Smooth muscle cell of the brain vasculature (primary cell): ENCODE measurements at regions not wholly inside any gene's neighbourhood (a gene's known extent, or its start where the extent isn't known, plus 50 kb on each side); places are given as distances from the start of the nearest gene placed in this dataset.
"Not testable (repeated sequence)": the region's sequence is repeated elsewhere in the genome, so short reads cannot be mapped to it uniquely, and the experiment has no call there.

Experiments
- DNase-seq: peaks from one replicate; pipeline ENCODE4 v3.0.0-alpha.2; 2012; ENCODE audit warnings: low read depth, low spot score

DNA sequence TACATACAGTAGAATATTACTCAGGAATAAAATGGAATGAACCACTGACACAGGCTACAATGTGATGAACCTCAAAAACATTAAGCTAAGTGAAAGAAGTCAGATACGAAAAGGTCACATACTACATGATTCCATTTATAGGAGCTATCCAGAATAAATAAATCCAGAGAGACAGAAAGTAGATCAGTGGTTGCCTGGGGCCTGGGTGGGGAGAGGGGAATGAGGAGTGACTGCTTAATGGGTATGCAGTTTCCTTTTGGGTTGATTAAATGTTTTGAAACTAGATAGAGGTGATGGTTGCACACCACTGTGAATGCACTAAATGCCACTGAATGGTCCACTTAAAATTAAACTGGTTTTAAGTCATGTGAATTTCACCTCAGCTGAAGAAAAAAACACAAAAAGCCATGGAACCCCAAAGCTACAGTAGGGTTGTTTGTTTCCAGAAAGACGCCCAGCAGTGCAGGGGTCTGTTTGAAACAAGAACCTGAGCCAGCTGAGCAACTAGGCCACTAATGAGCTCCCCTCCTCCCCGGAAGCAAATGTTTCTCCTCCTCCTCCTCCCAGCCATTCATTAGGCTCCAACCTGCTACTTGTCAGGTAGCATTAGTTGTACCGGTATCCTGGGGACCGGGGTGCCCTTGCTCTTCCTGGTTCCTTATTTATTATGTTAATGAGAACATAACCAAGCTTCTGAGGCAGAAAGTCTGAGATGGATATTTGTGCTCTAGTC is 168.4 kb downstream of the EVX1 start:
- no peak for DNase-seq

GRCh38 chr7:27412164-27412563 is 169.6 kb downstream of the EVX1 start:
- no peak for DNase-seq

GRCh38 chr7:27418541-27418940 is 175.9 kb downstream of the EVX1 start:
- no peak for DNase-seq

DNA sequence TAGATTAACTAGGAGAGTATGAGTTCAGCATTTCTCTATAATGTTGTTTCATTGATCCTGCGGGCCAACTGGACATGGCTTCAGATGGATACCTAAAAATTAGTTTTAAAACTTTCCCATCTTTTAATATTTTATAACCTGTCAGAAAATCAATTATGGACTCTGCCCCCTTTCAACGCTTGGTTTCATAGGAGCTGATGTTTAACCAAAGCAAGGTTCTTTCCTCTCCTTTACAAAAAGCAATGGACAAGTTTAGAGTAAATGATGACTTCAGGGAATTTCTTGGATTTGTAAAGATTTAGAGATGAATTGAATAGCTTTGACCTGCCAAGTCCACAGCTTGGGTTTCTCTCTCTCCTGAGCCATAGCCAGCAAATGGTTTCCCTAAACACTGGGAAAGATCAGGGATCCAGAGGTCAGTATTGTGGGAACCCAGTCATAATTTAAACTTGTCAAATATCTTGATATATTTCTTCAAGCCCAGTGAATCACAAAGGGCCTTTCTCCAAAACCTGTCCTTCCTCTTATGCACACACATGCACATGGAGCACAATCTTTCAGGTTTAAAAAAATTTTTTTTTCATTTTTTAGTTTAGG is 177.1 kb downstream of the EVX1 start:
- no peak for DNase-seq

- no peak for DNase-seq
These were observed 178.1 kb downstream of the EVX1 start for GRCh38 chr7:27420702-27421101.

GRCh38 chr7:27423290-27423689 is 180.7 kb downstream of the EVX1 start:
- no peak for DNase-seq

DNA sequence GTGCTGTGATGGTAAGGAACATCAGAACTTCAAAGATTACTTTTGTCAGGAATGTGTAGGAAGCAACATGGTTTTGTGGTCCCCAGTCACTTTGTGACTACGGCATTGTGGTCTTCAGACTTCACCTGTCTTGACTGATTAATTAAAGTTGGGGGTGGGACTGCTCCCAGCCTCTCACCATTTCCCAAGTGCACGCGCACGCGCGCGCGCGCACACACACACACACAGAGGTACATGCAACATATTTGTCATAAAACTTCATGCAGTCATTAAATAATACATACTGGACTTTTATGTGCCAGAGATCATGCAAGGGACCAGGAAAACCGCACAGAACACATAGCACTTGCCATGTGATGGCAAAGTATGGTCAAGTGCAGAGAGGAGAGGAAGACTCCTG is 181.2 kb downstream of the EVX1 start:
- DNase-seq: no peak

DNA sequence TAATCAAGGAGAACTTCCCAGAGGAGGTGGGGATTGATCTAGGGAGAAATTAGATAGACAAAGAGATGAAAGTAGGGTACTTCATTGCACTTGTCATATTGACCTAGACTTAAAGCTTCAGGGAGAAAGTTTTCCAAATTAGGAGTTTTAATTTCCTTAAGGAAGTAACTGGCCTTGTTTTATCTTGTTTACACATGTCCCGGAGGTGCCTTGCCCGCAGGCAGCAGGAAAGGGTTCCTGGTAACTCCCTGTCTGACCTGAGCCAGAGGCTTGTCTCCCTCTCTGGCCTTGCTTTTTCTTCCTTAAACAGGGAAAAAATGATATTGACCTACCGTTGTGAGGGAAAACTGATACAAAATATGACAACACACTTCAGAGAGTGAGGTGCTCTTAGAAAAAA is 181.6 kb downstream of the EVX1 start:
- DNase-seq: no peak

- DNase-seq: no peak
These were observed 182.1 kb downstream of the EVX1 start for GRCh38 chr7:27424749-27425148.

DNA sequence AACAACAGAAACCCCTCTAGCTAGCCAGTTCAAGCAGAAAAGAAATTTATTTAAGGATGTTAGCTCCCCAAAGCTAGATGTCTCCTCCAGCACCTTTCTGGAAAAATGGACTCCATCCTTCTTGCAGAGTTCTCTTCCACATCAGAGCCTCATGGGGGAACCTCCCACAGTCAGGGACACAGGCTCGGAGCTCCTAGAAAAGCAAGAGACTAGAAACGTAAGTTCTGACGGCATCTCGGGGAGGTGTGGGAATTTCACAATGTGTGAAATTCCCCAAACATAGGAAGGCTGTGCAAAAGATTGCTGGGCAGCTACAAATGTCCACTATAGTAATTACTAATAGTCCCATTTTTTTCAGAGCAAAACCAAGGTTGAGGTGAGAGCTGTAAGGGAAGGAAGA is 184.8 kb downstream of the EVX1 start:
- no peak for DNase-seq

DNA sequence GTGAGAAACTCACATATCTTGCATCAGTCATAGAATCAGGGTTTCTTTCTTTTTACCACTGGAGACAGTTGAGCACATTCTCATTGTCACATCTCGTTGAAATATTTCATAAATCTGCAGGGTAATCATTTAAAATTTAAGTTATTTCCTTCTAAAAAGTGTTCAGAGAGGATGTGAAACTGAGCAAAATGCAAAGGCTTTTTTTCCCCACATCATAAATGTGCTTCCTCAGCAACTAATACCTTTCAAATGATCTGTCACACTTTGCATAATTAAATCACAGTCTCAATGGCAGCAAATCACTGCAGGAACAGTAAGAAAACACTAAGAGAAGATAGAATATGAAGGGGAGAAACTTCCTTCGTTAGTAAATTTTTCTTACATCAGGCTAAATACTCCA is 187.5 kb downstream of the EVX1 start:
- DNase-seq: no peak

- no peak for DNase-seq
These were observed 188.9 kb downstream of the EVX1 start for GRCh38 chr7:27431465-27431864.

GRCh38 chr7:27433581-27433980 is 191.0 kb downstream of the EVX1 start:
- no peak for DNase-seq

DNA sequence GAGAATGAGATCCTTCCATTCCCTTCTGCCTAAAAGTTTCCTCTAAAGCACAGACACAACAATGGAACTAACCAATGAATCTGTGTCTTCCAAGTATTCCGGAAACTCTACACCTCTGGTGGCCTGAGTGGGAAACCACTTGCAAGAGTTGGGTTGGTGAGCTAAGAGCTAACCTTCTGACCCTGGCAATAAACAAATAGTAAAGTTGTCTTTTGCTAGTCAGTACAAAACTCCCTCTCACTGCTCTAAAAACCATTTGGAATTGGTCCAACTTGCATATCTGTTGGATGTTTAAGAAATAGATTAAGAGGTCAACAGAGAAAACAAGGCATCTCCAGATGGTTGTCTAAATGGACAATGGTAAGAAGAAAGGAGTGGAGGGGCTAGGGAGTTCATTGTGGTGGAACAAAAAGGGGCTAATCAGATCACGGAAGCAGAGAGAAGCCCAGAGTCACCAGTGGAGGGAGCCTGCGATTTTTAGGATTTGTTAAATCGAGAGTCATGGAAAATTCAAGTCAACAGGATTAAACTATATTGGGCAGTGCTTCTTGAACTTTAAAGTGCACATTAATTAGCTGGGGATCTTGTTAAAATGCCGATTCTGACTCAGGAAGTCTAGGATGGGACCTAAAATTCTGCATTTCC is 192.3 kb downstream of the EVX1 start:
- DNase-seq: no peak

GRCh38 chr7:27435461-27435860 is 192.9 kb downstream of the EVX1 start:
- no peak for DNase-seq

DNA sequence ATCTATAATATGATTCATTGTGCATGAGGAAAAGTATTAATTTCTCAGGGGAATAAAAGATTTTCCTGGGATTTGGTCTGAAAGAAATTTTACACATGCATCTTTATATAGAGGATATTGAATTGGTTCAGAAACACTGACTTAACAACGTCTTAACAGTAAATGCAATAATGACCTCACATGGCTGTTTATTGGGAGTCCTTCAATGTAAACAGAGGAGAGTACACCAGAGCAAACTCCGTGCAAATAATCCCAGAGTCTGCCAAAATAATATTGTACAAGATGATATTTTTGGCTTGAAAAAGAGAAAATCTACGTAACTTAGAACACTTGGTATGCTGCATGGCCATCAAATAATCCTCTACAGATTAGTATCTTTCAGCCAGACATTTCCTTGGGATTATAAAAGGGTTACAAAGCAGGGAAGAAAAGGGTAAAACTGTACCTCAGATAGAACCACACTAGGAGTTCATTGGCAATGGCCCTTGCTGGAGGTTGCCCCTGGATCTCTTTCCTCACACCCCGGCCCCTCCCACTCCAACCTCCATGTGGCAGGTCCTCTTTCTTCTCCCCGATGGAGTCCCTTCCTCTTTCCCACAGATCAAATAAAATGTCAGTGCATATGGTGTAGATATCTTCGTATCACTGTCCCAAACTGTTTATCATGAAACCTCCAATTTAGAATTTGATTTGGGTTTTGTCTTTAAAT is 196.4 kb downstream of the EVX1 start:
- no peak for DNase-seq

- no peak for DNase-seq
These were observed 199.9 kb downstream of the EVX1 start for GRCh38 chr7:27442455-27442854.

GRCh38 chr7:27449046-27449445 is 206.4 kb downstream of the EVX1 start:
- DNase-seq: not testable (repeated sequence)

DNA sequence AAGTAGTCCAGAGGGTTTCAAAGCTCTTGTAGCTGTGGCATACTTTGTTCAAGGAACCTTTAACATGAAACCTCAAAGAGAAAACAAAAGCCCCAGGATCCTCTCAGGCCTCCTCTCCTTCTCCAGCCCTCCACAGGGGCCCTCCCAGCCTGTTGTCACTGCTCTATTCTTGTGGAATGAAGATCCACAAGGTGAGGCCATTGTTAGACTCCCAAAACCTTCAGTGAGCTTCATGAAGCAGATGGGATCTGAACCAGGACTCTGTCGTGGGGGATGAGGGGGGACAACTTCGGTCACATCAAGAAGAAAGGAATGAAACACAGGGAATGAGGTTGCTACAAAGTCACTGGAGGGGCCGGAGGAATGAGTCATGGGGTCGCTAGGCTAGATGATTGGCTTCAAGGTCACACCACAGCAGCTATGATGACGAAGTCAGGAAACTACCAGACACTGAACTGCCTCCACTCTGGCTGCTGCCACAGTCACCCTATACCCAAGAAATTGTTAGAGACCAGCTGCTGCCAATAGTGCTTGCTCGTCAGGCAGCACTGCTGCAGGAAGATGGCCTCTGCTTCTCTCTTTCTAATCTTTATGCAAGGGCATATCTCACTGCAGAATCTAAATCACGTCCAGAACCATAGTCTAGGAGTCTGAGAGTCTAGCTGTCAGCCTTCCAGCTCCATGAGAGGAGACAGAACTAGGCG is 208.8 kb downstream of the HIBADH start:
- peak; percentile 62 for DNase-seq

- DNase-seq: not testable (repeated sequence)
These were observed 205.6 kb downstream of the HIBADH start for GRCh38 chr7:27457120-27457519.

- DNase-seq: peak; percentile 26
These were observed 204.8 kb downstream of the HIBADH start for GRCh38 chr7:27457603-27458565.
